ENCODE measurements at regions not wholly inside any gene's neighbourhood (a gene's known extent, or its start where the extent isn't known, plus 50 kb on each side); places are given as distances from the start of the nearest gene placed in this dataset.

- H3K4me3 ChIP-seq (replicated peaks in 1 of 3): no peak overlapping the region
- no peaks in the 10 kb centered on the region for H3K36me3 ChIP-seq
- intact Hi-C loops (cut with DNase I): no loop called here
- H3K27ac ChIP-seq: no peak overlapping the region
- H3K9me3 ChIP-seq: no peaks in the 10 kb centered on the region
- no peak for DNase-seq
- WGBS, 2 donors: 63 to 82% methylated on average over 1 to 2 of the region's 2 CpGs
- TF ChIP-seq CTCF (IDR thresholded peaks at IDR 0.05): no peak
- no peak for TF ChIP-seq POLR2A (IDR thresholded peaks at IDR 0.05)
- no peaks in the 10 kb centered on the region for H3K4me1 ChIP-seq
- H3K27me3 ChIP-seq: no peaks in the 10 kb centered on the region
Measured at GRCh38 chr6:101268541-101268940, 125.0 kb upstream of the GRIK2 start.

GRCh38 chr6:101275251-101275650 lies 118.3 kb upstream of the GRIK2 start:
- DNase-seq: no peak
- Histone ChIP-seq H3K4me1 (no peaks in the 10 kb centered on the region), H3K9me3 (no peaks in the 10 kb centered on the region), H3K27ac (no peak overlapping the region), H3K27me3 (no peaks in the 10 kb centered on the region), H3K36me3 (no peaks in the 10 kb centered on the region), H3K4me3 (replicated peaks in 1 of 3) (no peak overlapping the region)
- intact Hi-C loops (cut with DNase I): no loop called here
- TF ChIP-seq POLR2A (IDR thresholded peaks at IDR 0.05) (no peak), CTCF (IDR thresholded peaks at IDR 0.05) (no peak)
- 94% methylated on average over 5 of the region's 5 CpGs for WGBS, 2 donors

GRCh38 chr6:101276066-101276465 lies 117.4 kb upstream of the GRIK2 start:
- intact Hi-C loops (cut with DNase I): no loop called here
- Histone ChIP-seq H3K4me1 (no peaks in the 10 kb centered on the region), H3K4me3 (replicated peaks in 1 of 3) (no peak overlapping the region), H3K9me3 (no peaks in the 10 kb centered on the region), H3K36me3 (no peaks in the 10 kb centered on the region), H3K27ac (no peak overlapping the region), H3K27me3 (no peaks in the 10 kb centered on the region)
- no peak for DNase-seq
- TF ChIP-seq POLR2A (IDR thresholded peaks at IDR 0.05) (no peak), CTCF (IDR thresholded peaks at IDR 0.05) (no peak)

GRCh38 chr6:101279410-101279809 lies 114.1 kb upstream of the GRIK2 start:
- H3K4me1 ChIP-seq: no peaks in the 10 kb centered on the region
- TF ChIP-seq CTCF (IDR thresholded peaks at IDR 0.05) (no peak), POLR2A (IDR thresholded peaks at IDR 0.05) (no peak)
- no peaks in the 10 kb centered on the region for H3K36me3 ChIP-seq
- intact Hi-C loops (cut with DNase I): no loop called here
- no peak for DNase-seq
- H3K27ac ChIP-seq: no peak overlapping the region
- H3K4me3 ChIP-seq (replicated peaks in 1 of 3): no peak overlapping the region
- H3K9me3 ChIP-seq: no peaks in the 10 kb centered on the region
- no peaks in the 10 kb centered on the region for H3K27me3 ChIP-seq

- Histone ChIP-seq H3K27me3 (no peaks in the 10 kb centered on the region), H3K4me1 (no peaks in the 10 kb centered on the region), H3K9me3 (no peaks in the 10 kb centered on the region), H3K36me3 (no peaks in the 10 kb centered on the region), H3K27ac (no peak overlapping the region), H3K4me3 (replicated peaks in 1 of 3) (no peak overlapping the region)
- intact Hi-C loops (cut with DNase I): no loop called here
- DNase-seq: no peak
- no peak for TF ChIP-seq POLR2A (IDR thresholded peaks at IDR 0.05)
- no peak for TF ChIP-seq CTCF (IDR thresholded peaks at IDR 0.05)
Measured at GRCh38 chr6:101281266-101281665, 112.2 kb upstream of the GRIK2 start.

All from thyroid gland (tissue), 4 donors.